ENCODE measurements at regions not wholly inside any gene's neighbourhood (a gene's known extent, or its start where the extent isn't known, plus 50 kb on each side); places are given as distances from the start of the nearest gene placed in this dataset.

DNA sequence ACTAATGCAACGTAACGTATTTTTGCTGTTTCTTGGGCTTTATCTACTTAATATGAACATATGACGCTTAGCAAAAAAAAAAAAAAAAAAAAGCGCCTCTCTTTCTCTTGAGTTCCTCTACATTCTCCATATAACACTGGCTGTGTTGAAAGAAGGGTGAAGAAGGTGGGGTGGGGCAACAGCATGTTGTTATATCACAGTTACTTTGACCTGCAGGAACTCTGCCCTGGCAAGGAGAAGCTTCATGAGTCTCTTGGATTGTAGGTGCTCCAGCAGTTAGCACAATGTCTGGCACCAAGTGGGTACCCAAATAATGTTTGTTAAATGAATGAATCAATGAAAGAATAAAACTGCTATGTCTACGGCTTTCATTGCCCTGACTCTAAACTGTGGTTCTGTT is 162.6 kb downstream of the ATG4C start:
- no peak overlapping the region for H3K4me3 Mint-ChIP-seq
- H3K4me1 ChIP-seq (ENCODE audit: control insufficient read depth, insufficient read depth, low read length): no peaks in the 10 kb centered on the region
- H3K9me3 Mint-ChIP-seq: no peaks in the 10 kb centered on the region
- H3K27me3 ChIP-seq (ENCODE audit: control insufficient read depth, insufficient read depth, low read length, poor library complexity, severe bottlenecking): no peaks in the 10 kb centered on the region
- no peaks in the 10 kb centered on the region for H3K36me3 ChIP-seq (ENCODE audit: control insufficient read depth, insufficient read depth, low read length)
- DNase-seq: no peak
- H3K36me3 Mint-ChIP-seq (ENCODE audit: low read depth): no peaks in the 10 kb centered on the region
- no peaks in the 10 kb centered on the region for H3K27me3 Mint-ChIP-seq (ENCODE audit: insufficient read depth)
- WGBS, 2 experiments (ENCODE audit: insufficient coverage in 1 of 2, insufficient read length in 1 of 2): 81 to 87% methylated on average over 3 to 4 of the region's 5 CpGs
- no peaks in the 10 kb centered on the region for H3K9me3 ChIP-seq (ENCODE audit: control insufficient read depth, low read length)
- no peak overlapping the region for H3K9ac ChIP-seq (ENCODE audit: extremely low read depth, low read length, poor library complexity, severe bottlenecking)
- no peaks in the 10 kb centered on the region for H3K4me1 Mint-ChIP-seq
- no peak for TF ChIP-seq CTCF (conservative IDR thresholded peaks at IDR 0.05)
- H3K27ac ChIP-seq (ENCODE audit: low read depth, low read length): no peak overlapping the region
- H3K4me3 ChIP-seq (ENCODE audit: low read length): no peak overlapping the region
- H3K27ac Mint-ChIP-seq: no peak overlapping the region

DNA sequence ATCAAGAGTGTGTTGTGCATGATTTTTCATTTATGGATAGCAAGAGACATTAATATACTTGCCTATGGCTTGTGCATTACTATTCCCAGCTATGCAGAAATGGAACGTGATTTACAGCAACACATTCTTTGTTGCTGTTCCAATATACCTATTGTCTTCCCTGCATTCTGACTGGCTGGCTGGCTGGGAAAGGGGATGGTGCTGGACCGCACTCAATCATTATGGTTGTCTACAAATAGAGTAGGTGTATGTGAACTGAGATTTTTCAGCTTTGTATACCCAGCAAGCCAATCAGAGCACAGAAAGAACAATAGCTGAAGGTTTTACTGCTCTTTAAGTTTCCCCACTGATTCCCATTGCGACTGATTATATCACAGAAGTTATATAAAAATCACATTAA is 167.5 kb downstream of the ATG4C start:
- Mint-ChIP-seq H3K4me3 (no peak overlapping the region), H3K4me1 (peaks cover 12% of the 10 kb centered on the region), H3K27ac (no peak overlapping the region), H3K27me3 (ENCODE audit: insufficient read depth) (no peaks in the 10 kb centered on the region), H3K36me3 (ENCODE audit: low read depth) (no peaks in the 10 kb centered on the region), H3K9me3 (no peaks in the 10 kb centered on the region)
- no peaks in the 10 kb centered on the region for H3K27me3 ChIP-seq (ENCODE audit: control insufficient read depth, insufficient read depth, low read length, poor library complexity, severe bottlenecking)
- no peaks in the 10 kb centered on the region for H3K9me3 ChIP-seq (ENCODE audit: control insufficient read depth, low read length)
- H3K4me3 ChIP-seq (ENCODE audit: low read length): no peak overlapping the region
- H3K27ac ChIP-seq (ENCODE audit: low read depth, low read length): no peak overlapping the region
- no peak for DNase-seq
- WGBS, 2 experiments (ENCODE audit: insufficient coverage in 1 of 2, insufficient read length in 1 of 2): 88 to 94% methylated on average over 2 to 3 of the region's 3 CpGs
- H3K4me1 ChIP-seq (ENCODE audit: control insufficient read depth, insufficient read depth, low read length): no peaks in the 10 kb centered on the region
- TF ChIP-seq CTCF (conservative IDR thresholded peaks at IDR 0.05): no peak
- H3K9ac ChIP-seq (ENCODE audit: extremely low read depth, low read length, poor library complexity, severe bottlenecking): no peak overlapping the region
- no peaks in the 10 kb centered on the region for H3K36me3 ChIP-seq (ENCODE audit: control insufficient read depth, insufficient read depth, low read length)

DNA sequence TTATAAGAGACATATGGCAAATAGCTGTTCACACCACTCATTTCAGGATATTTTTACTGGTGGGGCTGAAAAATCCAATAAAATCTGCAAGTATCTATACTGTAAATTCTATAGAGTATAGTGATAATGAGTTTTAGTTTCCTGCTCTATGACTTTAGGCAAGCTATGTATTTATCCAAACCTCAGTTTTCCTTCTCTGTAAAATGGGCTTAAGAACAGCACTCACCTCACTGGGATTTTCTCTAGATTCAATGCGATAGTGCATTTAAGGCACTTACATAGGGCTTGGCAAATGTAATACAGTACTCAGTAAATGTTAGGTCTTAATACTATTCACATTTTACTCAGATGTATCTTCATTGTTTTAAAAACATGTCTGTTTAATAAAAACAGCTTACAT is 168.7 kb downstream of the ATG4C start:
- H3K27ac ChIP-seq (ENCODE audit: low read depth, low read length): no peak overlapping the region
- Mint-ChIP-seq H3K27ac (no peak overlapping the region), H3K9me3 (no peaks in the 10 kb centered on the region), H3K4me3 (no peak overlapping the region), H3K27me3 (ENCODE audit: insufficient read depth) (no peaks in the 10 kb centered on the region), H3K4me1 (peaks cover 12% of the 10 kb centered on the region), H3K36me3 (ENCODE audit: low read depth) (no peaks in the 10 kb centered on the region)
- no peak overlapping the region for H3K4me3 ChIP-seq (ENCODE audit: low read length)
- 90% methylated on average over 1 of the region's 1 CpG; no CpG with 5 or more reads in 1 of the 2 experiments for WGBS, 2 experiments (ENCODE audit: insufficient coverage in 1 of 2, insufficient read length in 1 of 2)
- H3K9me3 ChIP-seq (ENCODE audit: control insufficient read depth, low read length): no peaks in the 10 kb centered on the region
- TF ChIP-seq CTCF (conservative IDR thresholded peaks at IDR 0.05): no peak
- H3K9ac ChIP-seq (ENCODE audit: extremely low read depth, low read length, poor library complexity, severe bottlenecking): no peak overlapping the region
- H3K36me3 ChIP-seq (ENCODE audit: control insufficient read depth, insufficient read depth, low read length): no peaks in the 10 kb centered on the region
- no peaks in the 10 kb centered on the region for H3K4me1 ChIP-seq (ENCODE audit: control insufficient read depth, insufficient read depth, low read length)
- H3K27me3 ChIP-seq (ENCODE audit: control insufficient read depth, insufficient read depth, low read length, poor library complexity, severe bottlenecking): no peaks in the 10 kb centered on the region
- no peak for DNase-seq
